DOHH2 (cell line): ENCODE measurements at regions not wholly inside any gene's neighbourhood (a gene's known extent, or its start where the extent isn't known, plus 50 kb on each side); places are given as distances from the start of the nearest gene placed in this dataset.

Experiments used
- H3F3A ChIP-seq: fragments of 200-600 bp; sonication (generic), shearing (Covaris generic); 2 replicates; pipeline ENCODE4 v1.6.0; 2016; ENCODE audit warnings: antibody characterized with exemption, mild to moderate bottlenecking; ENCODE audit not compliant: control insufficient read depth, insufficient read depth
- H3K27ac ChIP-seq: fragments of 200-600 bp; sonication (generic); 2 replicates; pipeline ENCODE4 v1.5.1; 2014; ENCODE audit warnings: low read depth, mild to moderate bottlenecking, low read length, moderate library complexity
- H3K27me3 ChIP-seq: fragments of 200-600 bp; sonication (generic); 2 replicates; pipeline ENCODE4 v1.6.1; 2014; ENCODE audit warnings: mild to moderate bottlenecking, low read length, mixed read lengths; ENCODE audit not compliant: control insufficient read depth
- H3K36me3 ChIP-seq: fragments of 200-600 bp; sonication (generic); 2 replicates; pipeline ENCODE4 v1.6.1; 2014; ENCODE audit warnings: mild to moderate bottlenecking, low read length, moderate library complexity, mixed read lengths; ENCODE audit not compliant: control insufficient read depth
- H3K4me1 ChIP-seq: fragments of 200-600 bp; sonication (generic); 2 replicates; pipeline ENCODE4 v1.6.1; 2014; ENCODE audit warnings: mild to moderate bottlenecking, low read length, mixed read lengths; ENCODE audit not compliant: control insufficient read depth
- H3K4me2 ChIP-seq: fragments of 200-600 bp; sonication (generic); 2 replicates; pipeline ENCODE4 v1.6.0; 2014; ENCODE audit warnings: mild to moderate bottlenecking, low read length, moderate library complexity
- H3K4me3 ChIP-seq: fragments of 200-600 bp; sonication (generic); 2 replicates; pipeline ENCODE4 v1.5.1; 2014; ENCODE audit warnings: mild to moderate bottlenecking, low read length, mixed read lengths
- H3K79me2 ChIP-seq: fragments of 200-600 bp; sonication (generic); 2 replicates; pipeline ENCODE4 v1.6.1; 2014; ENCODE audit warnings: mild to moderate bottlenecking, low read length, mixed read lengths; ENCODE audit not compliant: control insufficient read depth
- H3K9me2 ChIP-seq: fragments of 200-600 bp; sonication (generic); replicated peaks from 2 replicates; pipeline ENCODE4 v1.6.1; 2014; ENCODE audit warnings: mild to moderate bottlenecking, low read length, mixed read lengths; ENCODE audit not compliant: control insufficient read depth
- H3K9me3 ChIP-seq: fragments of 200-600 bp; sonication (generic); 2 replicates; pipeline ENCODE4 v1.6.1; 2014; ENCODE audit warnings: antibody characterized with exemption, low read length, mixed read lengths; ENCODE audit not compliant: control insufficient read depth, insufficient read depth
- H4K20me1 ChIP-seq: fragments of 200-600 bp; sonication (generic); 2 replicates; pipeline ENCODE4 v1.6.0; 2014; ENCODE audit warnings: low read depth, mild to moderate bottlenecking, antibody characterized with exemption, low read length, moderate library complexity; ENCODE audit not compliant: control insufficient read depth, insufficient read depth
- EZH2phosphoT487 ChIP-seq: fragments of 200-600 bp; sonication (generic); IDR thresholded peaks from 2 replicates; pipeline ENCODE4 v1.6.1; 2017; ENCODE audit warnings: borderline replicate concordance, mild to moderate bottlenecking, antibody characterized with exemption, low read length, moderate library complexity, mixed read lengths
- TF ChIP-seq, protein P1 (sequence below): fragments of 200-600 bp; sonication (generic); IDR thresholded peaks from one replicate; pipeline ENCODE4 v1.5.1; 2014; ENCODE audit warnings: antibody characterized with exemption, mild to moderate bottlenecking, low read depth, low read length; ENCODE audit not compliant: poor library complexity, severe bottlenecking

DNA sequence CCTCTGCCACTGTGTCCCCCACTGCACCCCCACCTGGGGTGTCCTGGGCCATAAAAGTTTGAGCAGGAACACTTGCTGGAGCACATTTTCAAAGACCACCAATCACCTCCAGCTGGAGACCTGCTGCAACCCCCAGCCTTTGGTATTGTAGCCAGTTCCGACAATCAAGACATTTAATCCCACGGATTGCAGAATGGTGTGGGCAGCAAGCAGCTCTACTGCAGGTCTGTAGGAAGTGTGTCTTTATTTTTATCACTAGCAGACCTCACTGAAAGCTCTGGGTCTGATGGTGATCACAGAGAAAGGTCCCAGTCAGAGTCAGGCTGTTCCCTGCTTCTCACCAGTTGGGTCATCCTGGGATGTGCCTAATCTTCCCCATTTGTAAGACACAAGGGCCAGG lies 167.1 kb upstream of the ECI2 start:
- H3K4me1 ChIP-seq, result no peaks in the 10 kb centered on the region

DNA sequence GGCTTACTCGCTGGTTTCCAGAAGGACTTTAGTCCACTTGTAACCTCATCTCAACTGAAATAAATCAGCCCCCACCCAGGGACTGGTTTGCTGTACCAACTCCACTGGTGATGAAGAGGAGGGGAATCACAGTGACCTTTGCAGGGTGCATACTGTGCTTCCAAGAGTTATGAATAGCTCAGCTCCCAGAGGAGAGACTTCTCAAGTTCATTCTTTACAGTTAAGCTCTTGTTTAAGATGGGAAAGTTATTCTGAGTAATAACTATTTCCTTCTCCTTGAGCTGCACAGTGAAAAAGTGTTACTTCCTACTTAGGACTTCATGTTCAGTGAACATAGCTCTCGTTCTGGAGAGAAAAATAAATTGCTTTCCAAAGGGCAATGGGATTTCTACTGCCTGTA lies 166.5 kb upstream of the ECI2 start:
- Histone ChIP-seq H3F3A (no peaks in the 10 kb centered on the region), H3K9me2 (no peaks in the 10 kb centered on the region), H3K27me3 (no peaks in the 10 kb centered on the region), H3K36me3 (no peaks in the 10 kb centered on the region), H3K4me1 (no peaks in the 10 kb centered on the region), H3K4me3 (no peak overlapping the region), H3K79me2 (no peaks in the 10 kb centered on the region), H3K27ac (no peak overlapping the region), H3K9me3 (no peaks in the 10 kb centered on the region), H3K4me2 (no peak overlapping the region), H4K20me1 (no peaks in the 10 kb centered on the region)
- TF ChIP-seq, protein P1, sequence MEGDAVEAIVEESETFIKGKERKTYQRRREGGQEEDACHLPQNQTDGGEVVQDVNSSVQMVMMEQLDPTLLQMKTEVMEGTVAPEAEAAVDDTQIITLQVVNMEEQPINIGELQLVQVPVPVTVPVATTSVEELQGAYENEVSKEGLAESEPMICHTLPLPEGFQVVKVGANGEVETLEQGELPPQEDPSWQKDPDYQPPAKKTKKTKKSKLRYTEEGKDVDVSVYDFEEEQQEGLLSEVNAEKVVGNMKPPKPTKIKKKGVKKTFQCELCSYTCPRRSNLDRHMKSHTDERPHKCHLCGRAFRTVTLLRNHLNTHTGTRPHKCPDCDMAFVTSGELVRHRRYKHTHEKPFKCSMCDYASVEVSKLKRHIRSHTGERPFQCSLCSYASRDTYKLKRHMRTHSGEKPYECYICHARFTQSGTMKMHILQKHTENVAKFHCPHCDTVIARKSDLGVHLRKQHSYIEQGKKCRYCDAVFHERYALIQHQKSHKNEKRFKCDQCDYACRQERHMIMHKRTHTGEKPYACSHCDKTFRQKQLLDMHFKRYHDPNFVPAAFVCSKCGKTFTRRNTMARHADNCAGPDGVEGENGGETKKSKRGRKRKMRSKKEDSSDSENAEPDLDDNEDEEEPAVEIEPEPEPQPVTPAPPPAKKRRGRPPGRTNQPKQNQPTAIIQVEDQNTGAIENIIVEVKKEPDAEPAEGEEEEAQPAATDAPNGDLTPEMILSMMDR, result no peak
- no peak for TF ChIP-seq EZH2phosphoT487

More for the DNA sequence above, 167.1 kb upstream of the ECI2 start:
- Histone ChIP-seq H3K27me3 (no peaks in the 10 kb centered on the region), H3K79me2 (no peaks in the 10 kb centered on the region), H3K9me2 (no peaks in the 10 kb centered on the region), H3K27ac (no peak overlapping the region), H3K4me2 (no peak overlapping the region), H4K20me1 (no peaks in the 10 kb centered on the region), H3K36me3 (no peaks in the 10 kb centered on the region), H3K4me3 (no peak overlapping the region), H3F3A (no peaks in the 10 kb centered on the region), H3K9me3 (no peaks in the 10 kb centered on the region)
- TF ChIP-seq EZH2phosphoT487, result no peak
- TF ChIP-seq, protein P1, result no peak

DNA sequence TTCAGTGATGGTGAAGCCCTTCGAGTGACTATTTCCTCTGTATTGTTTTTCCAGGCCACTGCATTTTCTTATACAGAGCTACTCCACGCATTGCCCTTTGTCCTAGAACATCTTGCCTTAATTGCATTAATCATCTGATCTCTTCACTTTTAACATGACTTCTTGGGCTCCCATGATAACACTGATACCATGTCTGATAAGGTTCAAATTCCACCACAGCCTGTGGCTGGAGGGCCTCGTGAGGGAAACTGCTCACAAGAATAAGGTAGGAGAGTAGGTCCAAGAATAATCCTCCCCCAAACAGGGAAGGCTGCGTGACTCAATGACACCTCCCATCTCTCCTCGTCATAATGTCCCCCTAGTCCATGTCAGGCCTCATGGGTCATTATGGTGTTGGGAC lies 165.5 kb upstream of the ECI2 start:
- Histone ChIP-seq H3K4me2 (no peak overlapping the region), H3K4me3 (no peak overlapping the region), H3K27me3 (no peaks in the 10 kb centered on the region), H3K9me2 (no peaks in the 10 kb centered on the region), H3F3A (no peaks in the 10 kb centered on the region), H3K36me3 (no peaks in the 10 kb centered on the region), H4K20me1 (no peaks in the 10 kb centered on the region), H3K27ac (no peak overlapping the region), H3K79me2 (no peaks in the 10 kb centered on the region), H3K4me1 (no peaks in the 10 kb centered on the region), H3K9me3 (no peaks in the 10 kb centered on the region)
- TF ChIP-seq, protein P1, result no peak
- TF ChIP-seq EZH2phosphoT487, result no peak

DNA sequence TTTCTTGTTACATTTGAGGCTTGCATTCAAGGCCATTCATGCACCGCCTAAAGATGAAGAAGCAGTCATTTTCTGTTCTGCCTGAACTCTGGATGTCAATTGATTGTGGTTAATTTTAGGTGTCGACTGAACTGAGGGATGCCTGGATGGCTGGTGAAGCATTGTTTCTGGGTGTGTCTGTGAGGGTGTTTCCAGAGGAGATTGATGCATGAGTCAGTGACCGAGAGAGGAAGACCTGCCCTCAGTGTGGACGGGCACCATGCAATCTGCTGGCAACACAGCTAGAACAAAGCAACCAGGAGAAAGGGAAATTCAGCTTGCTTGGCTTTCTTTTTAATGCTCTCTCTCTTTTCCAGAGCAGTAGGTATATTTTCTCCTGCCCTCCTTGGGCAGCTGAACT lies 164.1 kb upstream of the ECI2 start:
- H3K4me1 ChIP-seq, result no peaks in the 10 kb centered on the region
- no peak overlapping the region for H3K27ac ChIP-seq
- no peaks in the 10 kb centered on the region for H4K20me1 ChIP-seq
- no peaks in the 10 kb centered on the region for H3K79me2 ChIP-seq
- no peak overlapping the region for H3K4me3 ChIP-seq
- no peaks in the 10 kb centered on the region for H3F3A ChIP-seq
- no peaks in the 10 kb centered on the region for H3K27me3 ChIP-seq
- no peak overlapping the region for H3K4me2 ChIP-seq
- H3K9me3 ChIP-seq, result no peaks in the 10 kb centered on the region
- H3K36me3 ChIP-seq, result no peaks in the 10 kb centered on the region
- TF ChIP-seq, protein P1, result no peak
- TF ChIP-seq EZH2phosphoT487, result no peak
- H3K9me2 ChIP-seq, result no peaks in the 10 kb centered on the region
